CD14-positive monocyte (primary cell): ENCODE measurements at regions not wholly inside any gene's neighbourhood (a gene's known extent, or its start where the extent isn't known, plus 50 kb on each side); places are given as distances from the start of the nearest gene placed in this dataset.
"Not testable (repeated sequence)": the region's sequence is repeated elsewhere in the genome, so short reads cannot be mapped to it uniquely, and the experiment has no call there.

Source experiments
- DNase-seq, 3 donors: peaks; one replicate each; pipeline ENCODE4 v3.0.0-alpha.2; 2011 to 2022
- H2AFZ ChIP-seq: 2 replicates; pipeline ENCODE4 v1.6.0; 2012; ENCODE audit warnings: mild to moderate bottlenecking, low read depth, low read length, inconsistent platforms; ENCODE audit not compliant: insufficient read depth, poor library complexity, severe bottlenecking
- H3K27ac ChIP-seq, 2 donors: 1 replicate in 1 of 2; 2 replicates in 1 of 2; pipeline ENCODE4 v1.5.1; 2012 to 2013; ENCODE audit warnings: low read length in 2 of 2, control low read depth in 1 of 2, inconsistent platforms in 1 of 2, low read depth in 1 of 2, mild to moderate bottlenecking in 1 of 2
- H3K27me3 ChIP-seq, 2 donors: one replicate each; pipeline versions ENCODE4 v1.6.0 to v1.6.1; 2011 to 2013; ENCODE audit warnings: low read length in 2 of 2; ENCODE audit not compliant: control insufficient read depth in 2 of 2, insufficient read depth in 2 of 2
- H3K36me3 ChIP-seq, 2 donors: replicated peaks in 1 of 2; 1 replicate in 1 of 2; 2 replicates in 1 of 2; pipeline versions ENCODE4 v1.5.1 to v1.6.1; 2012 to 2013; ENCODE audit warnings: low read length in 2 of 2, control low read depth in 1 of 2, inconsistent platforms in 1 of 2, mild to moderate bottlenecking in 1 of 2; ENCODE audit not compliant: insufficient read depth in 2 of 2, control insufficient read depth in 1 of 2
- H3K4me1 ChIP-seq, 2 donors: 1 replicate in 1 of 2; 2 replicates in 1 of 2; pipeline versions ENCODE4 v1.5.1 to v1.6.1; 2012 to 2013; ENCODE audit warnings: low read length in 2 of 2, control low read depth in 1 of 2, inconsistent platforms in 1 of 2, mild to moderate bottlenecking in 1 of 2, moderate library complexity in 1 of 2; ENCODE audit not compliant: insufficient read depth in 2 of 2, control insufficient read depth in 1 of 2
- H3K4me2 ChIP-seq: replicated peaks from 2 replicates; pipeline ENCODE3; 2012; ENCODE audit warnings: low read length, moderate library complexity, mild to moderate bottlenecking; ENCODE audit not compliant: poor library complexity, severe bottlenecking; ENCODE audit errors: extremely low read depth
- H3K4me3 ChIP-seq, 3 experiments: fragments of 200-600 bp in 1 of 3; sonication (generic) in 1 of 3; replicated peaks in 1 of 3; 1 replicate in 2 of 3; 2 replicates in 1 of 3; pipeline ENCODE4 v1.5.1; 2011 to 2013; ENCODE audit warnings: low read length in 3 of 3, mild to moderate bottlenecking in 3 of 3, control low read depth in 2 of 3, low read depth in 2 of 3, inconsistent platforms in 1 of 3, moderate library complexity in 1 of 3
- H3K79me2 ChIP-seq: 2 replicates; pipeline ENCODE4 v1.6.0; 2012; ENCODE audit warnings: mild to moderate bottlenecking, control low read depth, inconsistent platforms, low read length, moderate library complexity; ENCODE audit not compliant: insufficient read depth
- H3K9ac ChIP-seq: 2 replicates; pipeline ENCODE4 v1.6.0; 2017; ENCODE audit warnings: low read length, mild to moderate bottlenecking; ENCODE audit not compliant: insufficient read depth, poor library complexity, severe bottlenecking
- H3K9me3 ChIP-seq, 2 donors: replicated peaks in 1 of 2; 1 replicate in 1 of 2; 2 replicates in 1 of 2; pipeline versions ENCODE4 v1.5.1 to v1.6.1; 2012 to 2013; ENCODE audit warnings: low read length in 2 of 2, control low read depth in 1 of 2; ENCODE audit not compliant: control insufficient read depth in 1 of 2, insufficient read depth in 1 of 2
- H4K20me1 ChIP-seq: 2 replicates; pipeline ENCODE4 v1.6.0; 2012; ENCODE audit warnings: mild to moderate bottlenecking, low read length, control low read depth, moderate library complexity; ENCODE audit not compliant: insufficient read depth
- H3K27ac Mint-ChIP-seq, 7 donors: one replicate each; pipeline ENCODE4 v1.8.0; 2020; ENCODE audit warnings: mild to moderate bottlenecking in 7 of 7, mixed read lengths in 7 of 7, moderate library complexity in 6 of 7, inconsistent platforms in 2 of 7
- H3K27me3 Mint-ChIP-seq, 3 donors: one replicate each; pipeline ENCODE4 v1.8.0; 2021 to 2022; ENCODE audit warnings: low read depth in 3 of 3, mild to moderate bottlenecking in 3 of 3, mixed read lengths in 3 of 3, moderate library complexity in 3 of 3, inconsistent platforms in 1 of 3
- H3K36me3 Mint-ChIP-seq, 2 donors: one replicate each; pipeline ENCODE4 v1.8.0; 2020; ENCODE audit warnings: mixed read lengths in 2 of 2, inconsistent platforms in 1 of 2, mild to moderate bottlenecking in 1 of 2
- H3K4me1 Mint-ChIP-seq: one replicate; pipeline ENCODE4 v1.8.0; 2020; ENCODE audit warnings: mild to moderate bottlenecking, mixed read lengths
- H3K4me3 Mint-ChIP-seq, 2 donors: one replicate each; pipeline ENCODE4 v1.8.0; 2020; ENCODE audit warnings: mild to moderate bottlenecking in 2 of 2, mixed read lengths in 2 of 2, moderate library complexity in 1 of 2
- H3K9me3 Mint-ChIP-seq, 7 donors: one replicate each; pipeline ENCODE4 v1.8.0; 2020 to 2022; ENCODE audit warnings: mixed read lengths in 7 of 7, mild to moderate bottlenecking in 6 of 7, moderate library complexity in 6 of 7, inconsistent platforms in 2 of 7
- CTCF ChIP-seq: fragments of 200-600 bp; IDR thresholded peaks from one replicate; pipeline ENCODE4 v1.8.0; 2022; ENCODE audit warnings: antibody characterized with exemption, mild to moderate bottlenecking
- WGBS: methylation state at CpG from one replicate; pipeline ENCODE4 v1.1.5; 2013; ENCODE audit warnings: missing lambda C conversion rate; ENCODE audit not compliant: insufficient coverage; 5-methylcytosine and 5-hydroxymethylcytosine counted together
- intact Hi-C, 2 donors: fragments of 100-400 bp; cut with micrococcal nuclease; formaldehyde crosslinking; loops; one replicate each; pipeline versions ENCODE4 v1.15.0 to v1.15.1; 2023

GRCh38 chr3:75552095-75552494 is 112.0 kb upstream of the FRG2C start:
- H3K4me3 Mint-ChIP-seq, H3K36me3 ChIP-seq, H3K4me1 ChIP-seq, H2AFZ ChIP-seq, H3K27me3 Mint-ChIP-seq, H3K27me3 ChIP-seq, H3K79me2 ChIP-seq, H4K20me1 ChIP-seq, DNase-seq, H3K4me1 Mint-ChIP-seq, H3K4me3 ChIP-seq, H3K9ac ChIP-seq, H3K36me3 Mint-ChIP-seq, H3K9me3 ChIP-seq, intact Hi-C loops, H3K4me2 ChIP-seq, H3K27ac Mint-ChIP-seq, H3K27ac ChIP-seq: not testable (repeated sequence)
- 79% methylated on average over 3 of the region's 11 CpGs for WGBS
- TF ChIP-seq CTCF = peak; percentile 77
- H3K9me3 Mint-ChIP-seq = peaks cover 15 to 41% (median 25%) of the 10 kb centered on the region in 7 donors

- H3K79me2 ChIP-seq, DNase-seq, H3K4me1 Mint-ChIP-seq, H3K4me1 ChIP-seq, H3K4me3 ChIP-seq, H3K9me3 ChIP-seq, H2AFZ ChIP-seq, H3K4me3 Mint-ChIP-seq, H3K36me3 ChIP-seq, H3K36me3 Mint-ChIP-seq, H3K9ac ChIP-seq, H4K20me1 ChIP-seq, H3K27me3 ChIP-seq, H3K27ac Mint-ChIP-seq, intact Hi-C loops, H3K4me2 ChIP-seq, H3K27ac ChIP-seq, H3K27me3 Mint-ChIP-seq: not testable (repeated sequence)
- 100% methylated on average over 2 of the region's 3 CpGs for WGBS
- peaks cover 0 to 11% (median 2%) of the 10 kb centered on the region in 7 donors for H3K9me3 Mint-ChIP-seq
These were observed 99.7 kb upstream of the FRG2C start for GRCh38 chr3:75564427-75564826.

GRCh38 chr3:75572303-75572702 is 91.8 kb upstream of the FRG2C start:
- H3K4me2 ChIP-seq, H3K4me1 Mint-ChIP-seq, DNase-seq, H3K27me3 Mint-ChIP-seq, H3K4me3 ChIP-seq, H3K79me2 ChIP-seq, H3K4me3 Mint-ChIP-seq, H3K27ac ChIP-seq, H3K27me3 ChIP-seq, H4K20me1 ChIP-seq, H2AFZ ChIP-seq, H3K36me3 Mint-ChIP-seq, H3K4me1 ChIP-seq, intact Hi-C loops, H3K9ac ChIP-seq, H3K9me3 Mint-ChIP-seq, H3K9me3 ChIP-seq, H3K36me3 ChIP-seq: not testable (repeated sequence)
- H3K27ac Mint-ChIP-seq = peak overlapping the region in 1 of 7 donors; percentile 6
- 100% methylated on average over 1 of the region's 7 CpGs for WGBS

- H3K9me3 ChIP-seq, H3K36me3 Mint-ChIP-seq, H3K36me3 ChIP-seq, H3K4me3 ChIP-seq, H3K27ac ChIP-seq, H3K4me2 ChIP-seq, intact Hi-C loops, DNase-seq, H3K4me1 ChIP-seq, H4K20me1 ChIP-seq, H3K9ac ChIP-seq, H3K27ac Mint-ChIP-seq, H3K27me3 ChIP-seq, H3K79me2 ChIP-seq, H3K4me1 Mint-ChIP-seq: not testable (repeated sequence)
- WGBS = no CpG with 5 or more reads among the region's 10 CpGs
- H2AFZ ChIP-seq = peak overlapping the region; percentile 65
- H3K9me3 Mint-ChIP-seq = peaks cover 0 to 11% (median 5%) of the 10 kb centered on the region in 7 donors
- H3K4me3 Mint-ChIP-seq = peak overlapping the region; percentile 70 to 84
- peaks cover 30 to 46% (median 40%) of the 10 kb centered on the region in 3 donors for H3K27me3 Mint-ChIP-seq
These were observed 85.0 kb upstream of the FRG2C start for GRCh38 chr3:75579091-75579490.
